Testis (tissue), 2 donors: ENCODE measurements at regions not wholly inside any gene's neighbourhood (a gene's known extent, or its start where the extent isn't known, plus 50 kb on each side); places are given as distances from the start of the nearest gene placed in this dataset.

Source experiments
- CTCF ChIP-seq, 3 experiments: fragments of 450-650 bp in 2 of 3; fragments of 200-600 bp in 1 of 3; sonication (generic) in 1 of 3; IDR thresholded peaks; one replicate each; pipeline ENCODE4 v1.5.1; 2016 to 2019; ENCODE audit warnings: antibody characterized with exemption in 3 of 3, mild to moderate bottlenecking in 2 of 3, moderate library complexity in 1 of 3
- POLR2A ChIP-seq: fragments of 450-650 bp; IDR thresholded peaks from one replicate; pipeline ENCODE4 v1.6.1; 2017; ENCODE audit warnings: antibody characterized with exemption, mild to moderate bottlenecking, moderate library complexity

- no peak for TF ChIP-seq POLR2A
- TF ChIP-seq CTCF (IDR thresholded peaks at IDR 0.05): no peak
Observed at GRCh38 chr18:71485611-71486010, 1058.5 kb downstream of the CBLN2 start.
